Uterus (tissue), 3 donors: ENCODE measurements at regions not wholly inside any gene's neighbourhood (a gene's known extent, or its start where the extent isn't known, plus 50 kb on each side); places are given as distances from the start of the nearest gene placed in this dataset.

Experiments
- DNase-seq, 2 donors: peaks; one replicate each; pipeline ENCODE4 v3.0.0-alpha.2; 2019 to 2020
- H3K27ac ChIP-seq, 2 donors: fragments of 200-600 bp; sonication (generic); 1 replicate in 1 of 2; 2 replicates in 1 of 2; pipeline ENCODE4 v1.5.1; 2016 to 2018
- H3K27me3 ChIP-seq, 2 donors: fragments of 200-600 bp; sonication (generic); one replicate each; pipeline ENCODE4 v1.5.1; 2018 to 2019; ENCODE audit warnings: control low read depth in 1 of 2
- H3K36me3 ChIP-seq, 2 donors: fragments of 200-600 bp; sonication (generic); one replicate each; pipeline ENCODE4 v1.5.1; 2019; ENCODE audit warnings: control low read depth in 1 of 2
- H3K4me1 ChIP-seq, 2 donors: fragments of 200-600 bp; sonication (generic); one replicate each; pipeline ENCODE4 v1.5.1; 2018 to 2019; ENCODE audit warnings: control low read depth in 1 of 2
- H3K4me3 ChIP-seq, 2 donors: fragments of 200-600 bp; sonication (generic); 1 replicate in 1 of 2; 2 replicates in 1 of 2; pipeline ENCODE4 v1.5.1; 2018 to 2019; ENCODE audit warnings: mild to moderate bottlenecking in 1 of 2
- H3K9me3 ChIP-seq, 2 donors: fragments of 200-600 bp; sonication (generic); one replicate each; pipeline ENCODE4 v1.5.1; 2019; ENCODE audit warnings: control low read depth in 1 of 2
- POLR2A ChIP-seq, 2 donors: fragments of 450-650 bp; IDR thresholded peaks; one replicate each; pipeline ENCODE4 v1.6.1; 2016; ENCODE audit warnings: antibody characterized with exemption in 2 of 2, mild to moderate bottlenecking in 1 of 2, moderate library complexity in 1 of 2
- intact Hi-C: fragments of 100-400 bp; cut with DNase I; formaldehyde crosslinking; loops from one replicate; pipeline ENCODE4 v1.15.1; 2023; ENCODE audit warnings: low total_unique reads
- TF ChIP-seq, protein P1 (sequence below), 4 experiments: fragments of 200-600 bp in 2 of 4; fragments of 450-650 bp in 2 of 4; sonication (generic) in 2 of 4; IDR thresholded peaks; one replicate each; pipeline ENCODE4 v1.5.1; 2016 to 2019; ENCODE audit warnings: antibody characterized with exemption in 4 of 4, mild to moderate bottlenecking in 2 of 4, moderate library complexity in 1 of 4
- donor health status: DM: yes; HTN: yes; CAD: no.

DNA sequence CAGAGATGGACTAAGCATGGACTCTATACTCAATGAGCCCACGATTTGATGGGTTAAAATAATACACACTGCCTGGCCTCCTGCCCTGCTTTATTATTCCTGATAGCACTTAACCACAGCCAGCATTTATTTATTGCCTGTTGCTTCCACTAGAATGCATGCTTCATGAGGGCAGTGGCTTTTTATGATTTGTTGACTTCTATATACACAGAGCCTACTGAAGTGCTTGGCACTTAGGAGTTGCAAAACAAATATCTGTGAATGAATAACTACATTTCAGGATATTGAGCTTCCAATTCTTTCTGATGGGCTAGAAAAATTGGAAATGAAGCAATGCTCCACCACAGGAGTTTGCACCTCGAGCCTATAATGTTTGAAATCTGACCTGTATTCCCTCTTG lies 513.6 kb upstream of the ZMIZ1 start:
- intact Hi-C loops, result no loop called here

DNA sequence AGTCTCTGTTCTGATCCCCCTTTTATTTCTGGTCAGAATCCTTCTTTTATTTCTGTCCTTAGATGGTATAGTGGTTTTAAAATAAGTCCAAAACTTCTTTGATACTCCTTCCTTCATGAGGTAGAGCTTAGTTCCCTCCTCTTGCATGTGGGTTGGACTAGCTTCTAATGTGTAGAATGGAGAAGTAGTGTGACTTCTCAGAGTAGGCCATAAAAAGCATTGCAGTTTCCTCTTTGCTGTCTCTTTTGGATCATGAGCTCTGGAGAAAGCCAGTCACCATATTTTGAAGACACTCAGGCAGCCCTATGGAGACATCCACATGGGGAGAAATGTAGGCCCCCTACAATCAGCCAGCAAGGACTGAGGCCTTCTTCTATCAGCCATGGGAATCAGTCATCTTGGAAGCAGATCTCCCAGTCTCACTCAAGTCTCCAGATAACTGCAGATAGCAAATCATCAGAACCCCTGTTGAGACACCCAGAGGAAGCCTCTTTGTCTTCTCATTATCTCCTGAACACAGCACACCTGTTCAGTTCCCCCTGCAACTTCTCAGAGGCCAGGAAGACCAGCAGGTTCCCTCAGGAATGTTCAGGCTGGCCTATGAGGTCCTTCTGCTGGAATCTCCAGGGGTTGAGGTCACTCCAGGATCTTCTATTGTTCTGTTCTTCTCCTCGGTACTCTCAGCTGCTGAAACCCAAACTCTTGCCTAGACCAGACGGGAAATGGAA lies 511.9 kb upstream of the ZMIZ1 start:
- H3K27ac ChIP-seq, result no peak overlapping the region
- H3K9me3 ChIP-seq, result no peaks in the 10 kb centered on the region
- no peaks in the 10 kb centered on the region for H3K36me3 ChIP-seq
- peaks cover 8 to 14% of the 10 kb centered on the region in 2 donors for H3K4me1 ChIP-seq
- TF ChIP-seq, protein P1, sequence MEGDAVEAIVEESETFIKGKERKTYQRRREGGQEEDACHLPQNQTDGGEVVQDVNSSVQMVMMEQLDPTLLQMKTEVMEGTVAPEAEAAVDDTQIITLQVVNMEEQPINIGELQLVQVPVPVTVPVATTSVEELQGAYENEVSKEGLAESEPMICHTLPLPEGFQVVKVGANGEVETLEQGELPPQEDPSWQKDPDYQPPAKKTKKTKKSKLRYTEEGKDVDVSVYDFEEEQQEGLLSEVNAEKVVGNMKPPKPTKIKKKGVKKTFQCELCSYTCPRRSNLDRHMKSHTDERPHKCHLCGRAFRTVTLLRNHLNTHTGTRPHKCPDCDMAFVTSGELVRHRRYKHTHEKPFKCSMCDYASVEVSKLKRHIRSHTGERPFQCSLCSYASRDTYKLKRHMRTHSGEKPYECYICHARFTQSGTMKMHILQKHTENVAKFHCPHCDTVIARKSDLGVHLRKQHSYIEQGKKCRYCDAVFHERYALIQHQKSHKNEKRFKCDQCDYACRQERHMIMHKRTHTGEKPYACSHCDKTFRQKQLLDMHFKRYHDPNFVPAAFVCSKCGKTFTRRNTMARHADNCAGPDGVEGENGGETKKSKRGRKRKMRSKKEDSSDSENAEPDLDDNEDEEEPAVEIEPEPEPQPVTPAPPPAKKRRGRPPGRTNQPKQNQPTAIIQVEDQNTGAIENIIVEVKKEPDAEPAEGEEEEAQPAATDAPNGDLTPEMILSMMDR (IDR thresholded peaks at IDR 0.05), result no peak
- no peak for TF ChIP-seq POLR2A (IDR thresholded peaks at IDR 0.05)
- DNase-seq, result peak in 1 of 2 donors; percentile 4
- H3K4me3 ChIP-seq, result no peak overlapping the region
- intact Hi-C loops, result no loop called here
- no peaks in the 10 kb centered on the region for H3K27me3 ChIP-seq

More for the DNA sequence above, 513.6 kb upstream of the ZMIZ1 start:
- Histone ChIP-seq H3K36me3 (no peaks in the 10 kb centered on the region), H3K27me3 (no peaks in the 10 kb centered on the region), H3K9me3 (no peaks in the 10 kb centered on the region), H3K4me1 (peaks cover 15% of the 10 kb centered on the region in 2 donors), H3K27ac (no peak overlapping the region), H3K4me3 (no peak overlapping the region)
- no peak for DNase-seq
- TF ChIP-seq, protein P1 (IDR thresholded peaks at IDR 0.05), result no peak
- no peak for TF ChIP-seq POLR2A (IDR thresholded peaks at IDR 0.05)

DNA sequence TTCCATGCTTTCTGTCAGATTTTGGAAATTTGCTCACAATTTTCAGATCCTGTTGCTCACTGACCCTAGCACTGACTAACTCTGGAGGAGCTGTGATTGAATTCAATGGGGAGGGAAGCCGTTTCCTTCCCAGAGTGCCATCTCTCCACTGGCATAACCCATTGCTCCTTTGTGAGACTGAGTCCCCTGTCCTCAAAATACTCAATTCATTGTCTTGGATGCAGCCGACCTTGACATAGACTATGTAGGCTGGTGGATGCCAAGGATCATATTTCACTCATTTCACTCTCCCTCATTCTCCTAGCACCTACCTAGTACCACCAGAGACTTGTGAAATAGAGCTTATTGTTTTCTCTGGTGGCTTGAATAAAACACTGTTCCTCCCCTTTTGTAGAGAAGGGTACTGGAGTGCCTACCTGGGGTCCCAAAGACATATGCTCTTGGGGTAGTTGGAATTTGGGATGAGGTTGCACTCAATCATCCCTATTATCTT lies 511.3 kb upstream of the ZMIZ1 start:
- no peaks in the 10 kb centered on the region for H3K9me3 ChIP-seq
- no peaks in the 10 kb centered on the region for H3K27me3 ChIP-seq
- no peak for TF ChIP-seq POLR2A (IDR thresholded peaks at IDR 0.05)
- TF ChIP-seq, protein P1 (IDR thresholded peaks at IDR 0.05), result no peak
- H3K4me3 ChIP-seq, result no peak overlapping the region
- no peak overlapping the region for H3K27ac ChIP-seq
- peaks cover 7 to 12% of the 10 kb centered on the region in 2 donors for H3K4me1 ChIP-seq
- DNase-seq, result no peak
- H3K36me3 ChIP-seq, result no peaks in the 10 kb centered on the region
- intact Hi-C loops, result no loop called here

DNA sequence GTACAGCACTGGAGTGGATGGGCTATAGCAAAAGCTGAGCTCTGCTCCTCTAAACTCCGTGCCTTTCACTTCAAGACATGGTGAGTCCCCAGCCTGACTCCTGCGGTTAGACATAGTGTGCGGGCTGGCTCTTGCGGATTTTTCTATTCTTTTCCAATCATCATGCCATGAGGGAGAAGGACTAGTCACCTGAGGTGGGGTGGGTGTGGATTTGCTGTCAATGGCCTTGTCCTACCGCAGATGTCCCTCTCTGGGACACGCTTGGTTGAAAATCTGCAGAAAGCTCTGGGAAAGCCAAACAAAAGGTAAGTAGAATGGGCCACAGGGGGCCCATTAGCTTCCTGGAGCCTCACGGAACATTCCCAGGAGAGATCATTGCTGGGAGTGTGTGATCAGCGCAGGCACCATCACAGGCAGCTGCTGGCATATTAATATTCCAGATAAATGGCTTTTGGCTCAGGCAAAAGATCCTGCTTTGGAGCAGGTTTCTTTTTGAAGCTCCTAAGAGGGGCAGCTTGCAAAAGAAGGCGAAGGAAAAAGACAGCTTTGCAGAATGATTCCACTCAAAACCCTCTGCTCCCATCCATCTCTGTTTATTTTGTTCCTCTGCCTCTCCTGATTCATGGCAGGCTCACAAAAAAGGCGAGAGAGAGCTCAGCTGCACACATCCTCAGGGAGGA lies 509.0 kb upstream of the ZMIZ1 start:
- H3K27ac ChIP-seq, result peak overlapping the region; percentile 67 to 78
- peak; percentile 35 to 67 for DNase-seq
- peaks cover 3 to 4% of the 10 kb centered on the region in 2 donors for H3K4me1 ChIP-seq
- no peaks in the 10 kb centered on the region for H3K27me3 ChIP-seq
- TF ChIP-seq, protein P1 (IDR thresholded peaks at IDR 0.05), result no peak
- TF ChIP-seq POLR2A (IDR thresholded peaks at IDR 0.05), result no peak
- H3K9me3 ChIP-seq, result no peaks in the 10 kb centered on the region
- H3K4me3 ChIP-seq, result no peak overlapping the region
- H3K36me3 ChIP-seq, result no peaks in the 10 kb centered on the region
- intact Hi-C loops, result no loop called here

DNA sequence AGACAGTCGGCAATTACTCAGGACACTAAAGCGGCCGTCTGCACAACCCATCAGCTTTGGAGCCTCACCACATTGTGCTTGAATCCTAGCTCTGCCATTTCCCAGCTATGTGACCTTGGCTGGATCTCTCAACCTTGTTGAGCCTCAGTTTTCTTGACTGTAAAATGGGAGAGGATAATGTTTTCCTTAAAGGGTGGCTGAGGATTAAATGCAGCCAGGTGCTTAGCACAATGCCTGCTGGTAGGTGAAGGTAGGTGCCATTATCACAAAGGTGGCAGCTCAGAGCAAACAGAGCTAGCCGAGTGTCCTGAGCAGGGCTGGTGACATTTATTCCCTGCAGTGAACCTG lies 508.5 kb upstream of the ZMIZ1 start:
- Histone ChIP-seq H3K4me1 (peaks cover 3 to 4% of the 10 kb centered on the region in 2 donors), H3K36me3 (no peaks in the 10 kb centered on the region), H3K4me3 (no peak overlapping the region), H3K27me3 (no peaks in the 10 kb centered on the region), H3K9me3 (no peaks in the 10 kb centered on the region), H3K27ac (peak overlapping the region; percentile 67 to 78)
- intact Hi-C loops, result no loop called here
- no peak for DNase-seq
- TF ChIP-seq, protein P1 (IDR thresholded peaks at IDR 0.05), result no peak
- no peak for TF ChIP-seq POLR2A (IDR thresholded peaks at IDR 0.05)
